ENCODE measurements at regions not wholly inside any gene's neighbourhood (a gene's known extent, or its start where the extent isn't known, plus 50 kb on each side); places are given as distances from the start of the nearest gene placed in this dataset.

Small RNA genes in the stretch of these regions (small RNA-seq; reads per million reads assigned to genes)
- gene MIR3672: 0 reads per million in 4 donors
- gene RF00012: 0 reads per million in 4 donors
